ENCODE measurements at regions not wholly inside any gene's neighbourhood (a gene's known extent, or its start where the extent isn't known, plus 50 kb on each side); places are given as distances from the start of the nearest gene placed in this dataset.

DNA sequence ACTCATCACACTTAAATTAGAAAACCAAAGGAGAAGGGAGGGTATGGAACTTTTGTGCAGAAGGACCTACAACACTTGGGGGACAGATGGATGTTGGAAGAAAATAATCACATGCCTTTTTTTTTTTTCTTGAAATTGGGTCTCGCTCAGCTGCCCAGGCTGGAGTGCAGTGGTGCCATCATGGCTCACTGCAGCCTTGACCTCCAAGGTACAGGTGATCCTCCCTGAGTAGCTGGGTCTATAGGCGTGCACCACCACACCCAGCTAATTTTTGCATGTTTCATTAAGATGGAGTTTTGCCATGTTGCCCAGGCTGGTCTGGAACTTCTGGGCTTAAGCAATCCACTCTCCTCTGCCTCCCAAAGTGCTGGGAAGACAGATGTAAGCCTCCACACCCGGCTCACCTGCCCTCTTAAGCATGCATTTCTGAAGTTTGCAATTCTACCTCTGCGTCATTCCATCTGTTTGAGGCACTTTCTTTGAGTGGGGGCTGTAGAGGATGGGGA lies 370.8 kb upstream of the JARID2 start:
- Histone ChIP-seq H3K9me3 (ENCODE audit: control insufficient read depth in 2 of 3, low read length in 3 of 3) (no peaks in the 10 kb centered on the region), H3K4me1 (ENCODE audit: control insufficient read depth in 2 of 2, insufficient read depth in 2 of 2, low read length in 2 of 2) (peaks cover 15 to 16% of the 10 kb centered on the region in 2 donors), H3K4me3 (ENCODE audit: low read length) (no peak overlapping the region), H3K27me3 (ENCODE audit: control insufficient read depth in 2 of 2, insufficient read depth in 2 of 2, low read length in 2 of 2) (no peaks in the 10 kb centered on the region), H3K36me3 (ENCODE audit: control insufficient read depth in 2 of 3, insufficient read depth in 3 of 3, low read length in 3 of 3) (no peaks in the 10 kb centered on the region), H3K27ac (ENCODE audit: low read depth, low read length) (no peak overlapping the region)
- intact Hi-C loops (cut with micrococcal nuclease): loop anchor here (5.0 to 10.0 kb wide), 5 partner anchors 213 to 660 kb away; partner anchors contain the start of gene JARID2 (in 1 of the 2)
- CTCF ChIA-PET: no interaction called here
- POLR2A ChIA-PET: no interaction called here
- Mint-ChIP-seq H3K36me3 (peaks cover 0 to 3% (median 0%) of the 10 kb centered on the region in 5 donors), H3K4me1 (peaks cover 26 to 55% (median 34%) of the 10 kb centered on the region in 7 donors), H3K4me3 (no peak overlapping the region), H3K27ac (peak overlapping the region in 1 of 9 donors; percentile 92), H3K9me3 (peaks cover 0 to 5% (median 0%) of the 10 kb centered on the region in 11 donors), H3K27me3 (no peaks in the 10 kb centered on the region)
- DNase-seq: no peak
- ATAC-seq: no peak

DNA sequence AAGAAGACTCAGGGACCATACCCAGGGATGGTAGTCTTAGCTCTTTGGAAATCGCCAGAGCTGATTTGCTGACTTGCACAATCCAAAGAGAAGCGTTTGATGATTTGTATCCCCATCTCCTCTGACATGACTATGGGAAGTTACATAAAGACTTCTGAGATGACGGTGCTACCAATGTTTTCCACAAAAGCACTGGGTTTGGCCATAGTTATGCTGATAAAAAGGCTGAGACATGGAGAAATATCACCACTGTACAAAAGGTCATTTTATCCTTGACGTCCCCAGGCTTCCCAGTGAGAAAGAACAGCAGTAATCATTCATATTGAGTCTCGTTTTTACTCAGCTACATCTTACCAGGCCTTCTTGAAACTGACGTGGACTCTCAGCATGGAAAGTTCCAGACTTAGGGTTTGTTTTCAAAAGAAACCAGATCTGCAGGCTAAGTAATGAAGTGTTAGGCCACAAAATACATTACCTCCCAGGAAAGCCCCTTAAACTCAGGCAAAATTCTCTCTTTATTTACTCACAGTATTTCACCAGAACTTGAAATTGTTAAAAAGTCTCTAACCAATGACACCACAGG lies 370.3 kb upstream of the JARID2 start:
- Histone ChIP-seq H3K9me3 (ENCODE audit: control insufficient read depth in 2 of 3, low read length in 3 of 3) (no peaks in the 10 kb centered on the region), H3K27me3 (ENCODE audit: control insufficient read depth in 2 of 2, insufficient read depth in 2 of 2, low read length in 2 of 2) (no peaks in the 10 kb centered on the region), H3K36me3 (ENCODE audit: control insufficient read depth in 2 of 3, insufficient read depth in 3 of 3, low read length in 3 of 3) (no peaks in the 10 kb centered on the region), H3K4me1 (ENCODE audit: control insufficient read depth in 2 of 2, insufficient read depth in 2 of 2, low read length in 2 of 2) (peaks cover 15 to 16% of the 10 kb centered on the region in 2 donors), H3K27ac (ENCODE audit: low read depth, low read length) (no peak overlapping the region), H3K4me3 (ENCODE audit: low read length) (no peak overlapping the region)
- Mint-ChIP-seq H3K9me3 (peaks cover 0 to 5% (median 0%) of the 10 kb centered on the region in 11 donors), H3K27me3 (no peaks in the 10 kb centered on the region), H3K36me3 (peaks cover 0 to 3% (median 0%) of the 10 kb centered on the region in 5 donors), H3K4me1 (peaks cover 26 to 55% (median 34%) of the 10 kb centered on the region in 7 donors), H3K4me3 (peak overlapping the region in 2 of 10 donors; percentile 21 to 67), H3K27ac (peak overlapping the region in 7 of 9 donors; percentile 40 to 92 (median 68))
- POLR2A ChIA-PET: no interaction called here
- DNase-seq (peak in 1 of 9 donors; percentile 42), ATAC-seq (peak; percentile 6)
- CTCF ChIA-PET: no interaction called here
- intact Hi-C loops (cut with micrococcal nuclease): loop anchor here (2.0 to 10.0 kb wide), 6 partner anchors 19 to 661 kb away; partner anchors contain the start of gene JARID2 (in 1 of the 2)

DNA sequence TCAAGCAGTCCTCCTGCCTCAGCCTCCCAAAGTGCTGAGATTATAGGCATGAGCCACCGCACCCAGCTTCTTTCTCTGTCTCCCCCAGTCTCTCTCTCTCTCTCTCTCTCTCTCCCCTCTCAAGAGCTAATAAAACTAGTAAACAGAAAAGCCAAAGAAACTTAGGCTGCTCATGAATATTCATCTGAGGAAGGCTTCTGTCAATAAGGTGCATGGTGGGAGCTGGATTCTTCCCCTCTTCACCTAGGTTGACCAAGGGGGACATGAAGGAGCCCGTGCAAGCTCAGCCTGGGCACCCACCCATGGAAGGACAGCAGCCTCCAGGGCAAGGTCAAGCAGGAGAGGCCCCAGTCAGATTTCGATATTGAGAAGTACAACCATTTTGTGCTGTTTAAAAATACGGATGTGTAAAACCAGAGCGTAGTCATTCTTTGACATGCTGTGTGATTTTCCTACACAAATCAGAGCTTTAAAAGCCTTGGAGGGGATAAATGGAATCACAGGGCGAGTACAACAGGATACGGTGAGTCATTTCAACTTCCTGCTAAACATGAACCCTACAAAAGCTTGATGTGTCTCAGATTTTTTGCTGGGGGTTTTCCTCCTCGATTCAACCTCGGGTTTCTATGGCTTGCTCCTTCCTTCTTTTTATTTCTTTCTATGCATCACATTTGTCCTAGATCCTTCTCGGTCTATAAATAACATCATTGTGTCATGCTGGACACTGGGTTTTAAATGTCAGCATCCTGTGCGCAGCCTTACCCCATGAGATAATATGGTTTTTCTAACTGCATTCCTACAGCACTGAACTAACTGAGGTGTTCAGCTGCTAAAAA lies 368.9 kb upstream of the JARID2 start:
- peak; percentile 88 for ATAC-seq
- Mint-ChIP-seq H3K9me3 (peaks cover 0 to 5% (median 0%) of the 10 kb centered on the region in 11 donors), H3K4me3 (peak overlapping the region; percentile 52 to 80 (median 66)), H3K4me1 (peaks cover 26 to 55% (median 35%) of the 10 kb centered on the region in 7 donors), H3K27ac (peak overlapping the region; percentile 43 to 92 (median 79)), H3K27me3 (no peaks in the 10 kb centered on the region), H3K36me3 (peaks cover 0 to 3% (median 0%) of the 10 kb centered on the region in 5 donors)
- peak in 8 of 9 donors; percentile 1 to 65 (median 34) for DNase-seq
- intact Hi-C loops (cut with micrococcal nuclease): loop anchor here (1.0 to 10.0 kb wide), 8 partner anchors 20 to 662 kb away; partner anchors contain the start of gene JARID2 (in 1 of the 2)
- ChIA-PET CTCF (interaction anchor here (0.6 to 0.8 kb wide), 2 partner anchors 72 to 666 kb away, joined by 3 to 4 read pairs; no protein-coding TSS in a partner anchor), POLR2A (interaction anchor here (0.6 to 1.4 kb wide), 5 partner anchors 10 to 231 kb away, joined by 3 to 5 read pairs (median 4); no protein-coding TSS in a partner anchor)
- H3K9me3 ChIP-seq (ENCODE audit: control insufficient read depth in 2 of 3, low read length in 3 of 3): no peaks in the 10 kb centered on the region
- H3K27ac ChIP-seq (ENCODE audit: low read depth, low read length): peak overlapping the region; percentile 2
- peak overlapping the region; percentile 25 for H3K4me3 ChIP-seq (ENCODE audit: low read length)
- no peaks in the 10 kb centered on the region for H3K27me3 ChIP-seq (ENCODE audit: control insufficient read depth in 2 of 2, insufficient read depth in 2 of 2, low read length in 2 of 2)
- H3K4me1 ChIP-seq (ENCODE audit: control insufficient read depth in 2 of 2, insufficient read depth in 2 of 2, low read length in 2 of 2): peaks cover 15 to 16% of the 10 kb centered on the region in 2 donors
- no peaks in the 10 kb centered on the region for H3K36me3 ChIP-seq (ENCODE audit: control insufficient read depth in 2 of 3, insufficient read depth in 3 of 3, low read length in 3 of 3)

DNA sequence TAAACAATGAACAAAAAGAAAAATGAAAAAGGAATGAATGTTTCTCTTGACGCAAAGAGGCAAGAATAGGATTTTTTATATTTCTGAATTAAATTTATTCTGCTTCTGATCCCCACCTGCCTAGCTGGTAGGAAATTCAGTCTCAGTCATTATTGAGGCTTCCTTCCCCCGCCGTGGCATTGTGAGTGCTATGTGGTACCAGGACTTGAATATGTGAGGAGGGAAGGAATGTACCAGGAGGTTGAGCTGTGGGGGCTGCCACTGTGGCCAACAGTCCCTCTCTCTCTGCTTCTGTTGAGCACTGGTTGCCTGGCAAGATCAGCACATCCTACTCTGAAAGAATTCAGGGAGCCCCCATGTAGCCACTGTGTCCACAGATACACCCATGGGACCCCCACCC lies 368.1 kb upstream of the JARID2 start:
- ChIA-PET POLR2A (interaction anchor here (1.2 kb wide), 1 partner anchor 34 kb away, joined by 3 read pairs; no protein-coding TSS in a partner anchor), CTCF (interaction anchor here (0.8 kb wide), 1 partner anchor 71 kb away, joined by 3 read pairs; no protein-coding TSS in a partner anchor)
- H3K27ac ChIP-seq (ENCODE audit: low read depth, low read length): no peak overlapping the region
- no peaks in the 10 kb centered on the region for H3K36me3 ChIP-seq (ENCODE audit: control insufficient read depth in 2 of 3, insufficient read depth in 3 of 3, low read length in 3 of 3)
- H3K27me3 Mint-ChIP-seq: no peaks in the 10 kb centered on the region
- H3K27me3 ChIP-seq (ENCODE audit: control insufficient read depth in 2 of 2, insufficient read depth in 2 of 2, low read length in 2 of 2): no peaks in the 10 kb centered on the region
- H3K36me3 Mint-ChIP-seq: peaks cover 0 to 3% (median 0%) of the 10 kb centered on the region in 5 donors
- peak overlapping the region in 3 of 10 donors; percentile 53 to 71 (median 67) for H3K4me3 Mint-ChIP-seq
- peaks cover 15 to 16% of the 10 kb centered on the region in 2 donors for H3K4me1 ChIP-seq (ENCODE audit: control insufficient read depth in 2 of 2, insufficient read depth in 2 of 2, low read length in 2 of 2)
- H3K4me3 ChIP-seq (ENCODE audit: low read length): no peak overlapping the region
- peaks cover 0 to 5% (median 0%) of the 10 kb centered on the region in 11 donors for H3K9me3 Mint-ChIP-seq
- peak overlapping the region in 8 of 9 donors; percentile 19 to 92 (median 80) for H3K27ac Mint-ChIP-seq
- ATAC-seq: no peak
- intact Hi-C loops (cut with micrococcal nuclease): loop anchor here (1.0 to 10.0 kb wide), 8 partner anchors 21 to 663 kb away; partner anchors contain the start of gene JARID2 (in 1 of the 2)
- no peaks in the 10 kb centered on the region for H3K9me3 ChIP-seq (ENCODE audit: control insufficient read depth in 2 of 3, low read length in 3 of 3)
- peaks cover 23 to 53% (median 34%) of the 10 kb centered on the region in 7 donors for H3K4me1 Mint-ChIP-seq
- DNase-seq: no peak

DNA sequence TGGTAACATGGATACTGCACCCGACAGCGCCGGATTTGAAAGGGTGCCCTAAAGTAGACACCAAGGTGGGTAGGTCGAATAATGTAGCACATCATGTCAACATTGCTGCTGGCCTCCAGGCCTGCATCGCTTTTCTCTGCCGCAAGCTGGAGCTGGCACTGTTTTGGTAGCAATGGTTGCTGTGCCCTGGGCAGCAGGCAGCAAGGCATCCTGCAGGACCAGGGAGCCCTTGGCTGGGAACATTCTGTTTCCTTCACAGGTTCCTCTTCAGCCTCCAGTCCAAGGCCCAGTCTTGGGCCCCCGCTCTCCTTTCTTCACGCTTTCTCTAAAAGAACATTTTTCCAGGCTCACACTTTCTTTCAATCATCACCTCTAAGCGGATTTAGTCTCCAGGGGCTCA lies 365.8 kb upstream of the JARID2 start:
- H3K36me3 ChIP-seq (ENCODE audit: control insufficient read depth in 2 of 3, insufficient read depth in 3 of 3, low read length in 3 of 3): no peaks in the 10 kb centered on the region
- CTCF ChIA-PET: no interaction called here
- Mint-ChIP-seq H3K27me3 (no peaks in the 10 kb centered on the region), H3K4me3 (no peak overlapping the region), H3K27ac (peak overlapping the region in 3 of 9 donors; percentile 13 to 67 (median 19)), H3K4me1 (peaks cover 21 to 34% (median 29%) of the 10 kb centered on the region in 7 donors), H3K36me3 (peaks cover 0 to 3% (median 0%) of the 10 kb centered on the region in 5 donors), H3K9me3 (peaks cover 0 to 5% (median 0%) of the 10 kb centered on the region in 11 donors)
- POLR2A ChIA-PET: no interaction called here
- H3K27me3 ChIP-seq (ENCODE audit: control insufficient read depth in 2 of 2, insufficient read depth in 2 of 2, low read length in 2 of 2): no peaks in the 10 kb centered on the region
- intact Hi-C loops (cut with micrococcal nuclease): no loop called here
- H3K27ac ChIP-seq (ENCODE audit: low read depth, low read length): no peak overlapping the region
- DNase-seq (no peak), ATAC-seq (no peak)
- no peak overlapping the region for H3K4me3 ChIP-seq (ENCODE audit: low read length)
- H3K4me1 ChIP-seq (ENCODE audit: control insufficient read depth in 2 of 2, insufficient read depth in 2 of 2, low read length in 2 of 2): peaks cover 15 to 16% of the 10 kb centered on the region in 2 donors
- no peaks in the 10 kb centered on the region for H3K9me3 ChIP-seq (ENCODE audit: control insufficient read depth in 2 of 3, low read length in 3 of 3)

DNA sequence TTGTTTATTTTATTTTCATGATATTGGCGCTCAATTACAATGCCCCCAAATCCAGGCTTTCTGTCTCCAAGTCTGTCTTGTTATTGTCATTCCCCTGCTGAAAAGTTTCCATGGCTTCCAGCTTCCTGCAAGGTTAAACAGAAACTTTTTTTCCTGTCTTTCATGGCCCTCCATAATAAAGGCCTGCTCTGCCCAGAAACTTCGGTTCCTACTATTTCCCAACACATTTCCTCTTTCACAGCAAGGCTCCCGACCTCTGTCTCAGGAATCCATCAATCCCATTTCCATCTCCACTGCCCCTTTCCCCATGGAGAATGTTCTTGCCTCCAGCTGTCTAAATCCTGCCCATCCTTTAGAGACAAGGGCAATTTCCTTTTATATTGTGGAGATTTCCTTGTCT lies 365.2 kb upstream of the JARID2 start:
- H3K9me3 Mint-ChIP-seq: peaks cover 0 to 5% (median 0%) of the 10 kb centered on the region in 11 donors
- H3K27me3 Mint-ChIP-seq: no peaks in the 10 kb centered on the region
- no peak overlapping the region for H3K4me3 Mint-ChIP-seq
- peak overlapping the region in 1 of 9 donors; percentile 67 for H3K27ac Mint-ChIP-seq
- Histone ChIP-seq H3K36me3 (ENCODE audit: control insufficient read depth in 2 of 3, insufficient read depth in 3 of 3, low read length in 3 of 3) (no peaks in the 10 kb centered on the region), H3K4me3 (ENCODE audit: low read length) (no peak overlapping the region), H3K27me3 (ENCODE audit: control insufficient read depth in 2 of 2, insufficient read depth in 2 of 2, low read length in 2 of 2) (no peaks in the 10 kb centered on the region), H3K27ac (ENCODE audit: low read depth, low read length) (no peak overlapping the region), H3K4me1 (ENCODE audit: control insufficient read depth in 2 of 2, insufficient read depth in 2 of 2, low read length in 2 of 2) (peaks cover 15 to 16% of the 10 kb centered on the region in 2 donors), H3K9me3 (ENCODE audit: control insufficient read depth in 2 of 3, low read length in 3 of 3) (no peaks in the 10 kb centered on the region)
- CTCF ChIA-PET: no interaction called here
- DNase-seq: no peak
- peaks cover 0 to 3% (median 0%) of the 10 kb centered on the region in 5 donors for H3K36me3 Mint-ChIP-seq
- peaks cover 18 to 32% (median 24%) of the 10 kb centered on the region in 7 donors for H3K4me1 Mint-ChIP-seq
- no peak for ATAC-seq
- POLR2A ChIA-PET: no interaction called here
- intact Hi-C loops (cut with micrococcal nuclease): no loop called here

Data from naive thymus-derived CD4-positive, alpha-beta T cell (primary cell).